IgD-negative memory B cell (primary cell): ENCODE measurements at regions not wholly inside any gene's neighbourhood (a gene's known extent, or its start where the extent isn't known, plus 50 kb on each side); places are given as distances from the start of the nearest gene placed in this dataset.
"Not testable (repeated sequence)": the region's sequence is repeated elsewhere in the genome, so short reads cannot be mapped to it uniquely, and the experiment has no call there.

ENCODE experiments used
- H3K27ac Mint-ChIP-seq, 3 donors: one replicate each; pipeline ENCODE4 v1.8.0; 2020 to 2022; ENCODE audit warnings: mild to moderate bottlenecking in 3 of 3, mixed read lengths in 3 of 3, moderate library complexity in 1 of 3
- H3K27me3 Mint-ChIP-seq: one replicate; pipeline ENCODE4 v1.8.0; 2021; ENCODE audit warnings: mixed read lengths
- H3K36me3 Mint-ChIP-seq: one replicate; pipeline ENCODE4 v1.8.0; 2020; ENCODE audit warnings: mild to moderate bottlenecking, mixed read lengths
- H3K4me1 Mint-ChIP-seq, 3 donors: one replicate each; pipeline ENCODE4 v1.8.0; 2020 to 2022; ENCODE audit warnings: mixed read lengths in 3 of 3, mild to moderate bottlenecking in 1 of 3
- H3K4me3 Mint-ChIP-seq, 4 donors: one replicate each; pipeline ENCODE4 v1.8.0; 2020 to 2022; ENCODE audit warnings: mild to moderate bottlenecking in 4 of 4, mixed read lengths in 4 of 4, moderate library complexity in 3 of 4
- H3K9me3 Mint-ChIP-seq, 3 donors: one replicate each; pipeline ENCODE4 v1.8.0; 2020 to 2021; ENCODE audit warnings: mixed read lengths in 3 of 3, mild to moderate bottlenecking in 1 of 3

DNA sequence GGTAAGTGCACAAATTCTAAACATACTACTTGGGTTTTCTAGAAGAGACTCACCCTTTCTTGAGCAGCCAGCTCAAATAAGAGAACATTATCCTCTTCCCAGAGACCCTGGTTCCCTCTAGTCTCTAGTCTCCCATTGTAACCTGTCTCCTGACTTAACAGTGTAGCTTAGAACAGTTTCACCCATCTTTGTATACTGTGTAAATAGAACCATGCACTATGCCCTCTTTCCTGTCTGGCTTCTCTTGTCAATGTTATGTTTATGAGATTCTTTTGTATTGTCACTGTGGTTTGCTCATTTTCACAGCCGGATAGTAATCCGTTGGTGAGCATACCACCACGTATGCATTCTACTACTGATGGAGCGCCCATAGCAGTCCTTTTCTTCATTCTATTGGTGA is 227.4 kb upstream of the PLPP4 start:
- H3K4me3 Mint-ChIP-seq: no peak overlapping the region
- no peaks in the 10 kb centered on the region for H3K4me1 Mint-ChIP-seq
- H3K9me3 Mint-ChIP-seq: peaks cover 3 to 8% (median 5%) of the 10 kb centered on the region in 3 donors
- H3K27ac Mint-ChIP-seq: no peak overlapping the region
- H3K27me3 Mint-ChIP-seq: peaks cover 2% of the 10 kb centered on the region
- peaks cover 2% of the 10 kb centered on the region for H3K36me3 Mint-ChIP-seq

DNA sequence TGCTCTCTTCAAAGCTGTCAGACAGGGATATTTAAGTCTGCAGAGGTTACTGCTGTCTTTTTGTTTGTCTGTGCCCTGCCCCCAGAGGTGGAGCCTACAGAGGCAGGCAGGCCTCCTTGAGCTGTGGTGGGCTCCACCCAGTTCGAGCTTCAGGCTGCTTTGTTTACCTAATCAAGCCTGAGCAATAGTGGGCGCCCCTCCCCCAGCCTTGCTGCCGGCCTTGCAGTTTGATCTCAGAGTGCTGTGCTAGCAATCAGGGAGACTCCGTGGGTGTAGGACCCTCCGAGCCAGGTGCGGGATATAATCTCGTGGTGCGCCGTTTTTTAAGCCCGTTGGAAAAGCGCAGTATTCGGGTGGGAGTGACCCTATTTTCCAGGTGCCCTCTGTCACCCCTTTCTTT is 217.3 kb upstream of the PLPP4 start:
- not testable (repeated sequence) for H3K4me1 Mint-ChIP-seq, H3K27ac Mint-ChIP-seq, H3K4me3 Mint-ChIP-seq, H3K9me3 Mint-ChIP-seq, H3K27me3 Mint-ChIP-seq, H3K36me3 Mint-ChIP-seq

DNA sequence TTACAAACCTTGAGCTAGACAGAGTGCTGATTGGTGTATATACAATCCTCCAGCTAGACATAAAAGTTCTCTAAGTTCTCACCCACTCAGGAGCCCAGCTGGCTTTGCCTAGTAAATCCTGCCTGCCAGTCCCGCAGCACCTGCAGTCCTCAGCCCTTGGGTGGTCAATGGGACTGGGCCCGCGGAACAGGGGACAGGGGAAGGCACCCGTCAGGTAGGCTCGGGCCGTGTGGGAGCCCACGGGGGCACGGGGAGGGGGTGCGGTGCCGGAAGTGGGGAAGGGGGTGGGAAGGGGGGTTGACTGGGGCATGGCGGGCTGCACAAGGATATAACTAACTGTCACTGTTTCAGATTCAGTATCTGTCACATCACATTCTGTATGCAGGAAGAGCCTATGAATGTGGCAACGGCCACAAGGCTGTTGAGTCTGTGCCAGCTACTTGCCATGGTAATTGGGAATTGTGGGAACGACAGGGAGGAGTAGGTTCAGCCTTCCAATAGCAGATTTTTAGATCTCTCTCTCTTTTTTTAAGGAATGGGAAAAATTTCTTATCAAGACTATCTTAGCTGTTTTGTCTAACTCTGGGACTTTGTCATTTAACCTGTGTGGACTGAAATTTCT is 205.1 kb upstream of the PLPP4 start:
- H3K4me1 Mint-ChIP-seq: no peaks in the 10 kb centered on the region
- H3K4me3 Mint-ChIP-seq: no peak overlapping the region
- H3K9me3 Mint-ChIP-seq: peaks cover 0 to 2% (median 0%) of the 10 kb centered on the region in 3 donors
- H3K36me3 Mint-ChIP-seq: peaks cover 2% of the 10 kb centered on the region
- H3K27ac Mint-ChIP-seq: no peak overlapping the region
- peaks cover 8% of the 10 kb centered on the region for H3K27me3 Mint-ChIP-seq

DNA sequence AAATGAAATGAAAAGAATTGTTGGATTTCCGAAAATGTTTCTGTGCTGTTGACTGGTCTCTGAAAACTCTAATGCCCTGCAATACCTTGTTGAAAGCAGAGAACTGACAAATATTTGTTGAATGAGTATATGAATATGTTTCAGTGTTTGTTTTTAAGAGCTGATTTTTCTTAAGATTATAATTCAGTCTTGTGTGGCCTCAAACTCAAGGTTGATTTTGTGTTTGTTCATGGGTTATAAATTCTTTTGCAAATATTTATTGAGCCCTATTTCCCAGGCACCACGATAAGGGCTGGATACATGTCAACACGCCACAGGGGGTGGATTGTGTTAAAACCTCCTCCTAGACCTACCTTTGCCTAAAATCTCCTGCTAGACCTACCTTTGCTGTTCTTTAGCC is 203.9 kb upstream of the PLPP4 start:
- Mint-ChIP-seq H3K27ac (no peak overlapping the region), H3K9me3 (peaks cover 0 to 2% (median 0%) of the 10 kb centered on the region in 3 donors), H3K4me3 (no peak overlapping the region), H3K27me3 (peaks cover 9% of the 10 kb centered on the region), H3K4me1 (no peaks in the 10 kb centered on the region), H3K36me3 (peaks cover 2% of the 10 kb centered on the region)

DNA sequence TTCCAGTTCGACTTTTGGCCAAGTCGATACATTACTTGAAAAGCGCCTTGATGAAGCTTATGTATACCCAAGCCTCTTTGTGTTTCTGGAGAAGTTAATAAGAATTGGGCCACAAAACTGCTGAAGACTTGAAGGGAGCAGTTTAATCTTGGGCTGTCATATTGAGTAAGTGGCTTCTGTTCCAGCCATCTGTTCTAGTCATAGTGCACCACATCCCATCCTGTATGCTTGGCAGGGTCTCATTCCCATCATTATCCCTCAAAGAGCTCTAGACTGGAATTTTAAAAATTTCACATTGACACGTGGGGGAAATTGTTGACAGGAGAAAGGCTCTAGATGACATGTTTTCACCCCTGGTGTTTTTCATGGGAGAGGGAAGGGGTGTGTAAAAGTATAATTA is 196.6 kb upstream of the PLPP4 start:
- Mint-ChIP-seq H3K27ac (no peak overlapping the region), H3K27me3 (peaks cover 13% of the 10 kb centered on the region), H3K4me3 (no peak overlapping the region), H3K36me3 (peaks cover 4% of the 10 kb centered on the region), H3K4me1 (no peaks in the 10 kb centered on the region), H3K9me3 (peaks cover 0 to 3% (median 0%) of the 10 kb centered on the region in 3 donors)

DNA sequence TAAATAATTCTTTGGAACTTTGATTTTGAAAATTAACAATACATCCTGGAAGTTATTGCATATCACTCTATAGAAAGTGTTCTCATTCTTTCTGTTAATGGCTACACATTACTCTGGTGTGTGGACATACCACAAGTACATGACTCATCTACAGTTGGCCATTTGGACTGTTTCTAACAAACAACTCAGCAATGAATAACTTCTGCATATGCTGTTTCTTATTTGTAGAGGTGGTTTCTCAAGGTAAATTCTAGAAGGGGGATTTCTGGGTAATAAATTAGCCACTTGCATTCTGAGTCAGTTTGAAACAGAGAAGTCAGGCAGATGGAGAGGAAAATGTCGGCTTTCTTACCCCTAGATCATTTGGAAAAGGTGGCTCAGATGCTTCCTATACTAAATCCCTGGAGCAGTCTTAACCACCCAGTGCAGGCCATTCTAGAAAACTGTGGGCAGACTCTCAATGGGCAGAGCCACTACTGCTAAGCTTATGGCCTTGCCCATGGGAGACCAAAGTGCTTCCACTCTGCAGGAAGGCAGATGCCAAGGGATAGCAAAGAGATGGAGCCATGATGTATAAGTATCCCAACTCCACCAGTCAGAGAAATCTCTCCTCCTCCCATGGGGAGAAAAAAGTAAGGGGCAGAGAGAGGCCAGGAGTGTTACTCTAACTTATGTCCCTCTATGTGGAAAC is 194.0 kb upstream of the PLPP4 start:
- Mint-ChIP-seq H3K27ac (no peak overlapping the region), H3K36me3 (peaks cover 2% of the 10 kb centered on the region), H3K27me3 (peaks cover 9% of the 10 kb centered on the region), H3K9me3 (peaks cover 0 to 1% (median 0%) of the 10 kb centered on the region in 3 donors), H3K4me3 (no peak overlapping the region), H3K4me1 (no peaks in the 10 kb centered on the region)

DNA sequence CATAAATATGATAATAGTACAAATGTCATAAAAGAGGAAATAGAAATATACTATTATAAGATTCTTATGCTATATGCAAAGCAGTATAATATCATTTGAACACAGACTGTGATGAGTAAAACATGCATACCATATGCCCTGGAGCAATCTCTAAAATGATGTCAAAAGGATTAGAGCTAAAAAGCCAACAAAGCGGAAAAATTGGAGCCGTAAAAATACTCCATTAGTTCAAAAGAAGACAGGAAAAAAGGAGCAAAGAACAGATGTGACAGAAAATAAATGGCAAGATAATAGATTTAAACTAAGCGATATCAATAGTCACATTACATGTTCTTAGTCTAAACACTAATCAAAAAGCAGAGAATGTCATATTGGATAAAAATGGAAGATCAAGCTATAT is 191.0 kb upstream of the PLPP4 start:
- Mint-ChIP-seq H3K4me3 (no peak overlapping the region), H3K4me1 (no peaks in the 10 kb centered on the region), H3K27ac (no peak overlapping the region), H3K9me3 (peaks cover 0 to 1% (median 0%) of the 10 kb centered on the region in 3 donors), H3K36me3 (peaks cover 2% of the 10 kb centered on the region), H3K27me3 (peaks cover 9% of the 10 kb centered on the region)

DNA sequence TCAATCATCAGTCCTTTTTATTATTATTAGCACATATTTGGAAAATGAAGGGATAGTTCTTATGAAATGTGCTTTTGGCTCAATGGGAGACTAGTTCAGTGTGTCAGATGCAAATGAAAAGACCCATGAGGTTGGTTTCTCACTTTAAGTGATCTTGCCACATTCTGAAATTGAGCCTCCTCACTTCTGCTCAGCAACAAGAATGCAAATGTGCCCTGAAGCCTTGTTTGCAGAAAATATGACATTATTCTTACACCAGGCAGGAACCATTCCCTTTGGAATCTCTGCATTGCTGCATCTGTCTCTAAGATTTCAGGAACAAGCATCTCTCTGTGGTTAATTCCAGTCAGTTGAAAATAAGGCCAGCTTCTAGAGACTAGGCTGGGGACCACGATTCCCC is 186.1 kb upstream of the PLPP4 start:
- no peak overlapping the region for H3K27ac Mint-ChIP-seq

DNA sequence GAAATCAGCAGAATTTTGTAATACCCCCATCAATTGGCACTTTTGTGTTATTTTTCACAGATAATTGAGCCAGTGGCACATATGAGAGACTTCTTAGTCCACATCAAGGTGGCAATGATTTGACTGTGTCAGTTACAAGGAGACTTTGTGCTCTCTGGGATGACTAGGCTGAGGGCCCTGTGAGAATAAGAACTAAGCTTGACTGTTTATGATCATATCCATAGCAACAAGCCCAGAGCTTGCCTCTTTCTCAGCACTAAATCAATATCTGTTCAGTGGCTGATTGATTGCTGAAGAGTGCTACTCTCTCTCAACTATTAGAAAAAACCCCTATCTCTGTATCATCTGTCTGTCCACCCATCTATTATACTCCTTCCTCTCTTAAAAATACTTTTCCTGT is 185.3 kb upstream of the PLPP4 start:
- H3K4me1 Mint-ChIP-seq: no peaks in the 10 kb centered on the region
- no peaks in the 10 kb centered on the region for H3K27me3 Mint-ChIP-seq
- no peaks in the 10 kb centered on the region for H3K36me3 Mint-ChIP-seq
- no peak overlapping the region for H3K4me3 Mint-ChIP-seq
- H3K27ac Mint-ChIP-seq: no peak overlapping the region
- H3K9me3 Mint-ChIP-seq: peaks cover 0 to 2% (median 0%) of the 10 kb centered on the region in 3 donors

More for the DNA sequence above, 186.1 kb upstream of the PLPP4 start:
- no peaks in the 10 kb centered on the region for H3K36me3 Mint-ChIP-seq
- no peak overlapping the region for H3K4me3 Mint-ChIP-seq
- H3K27me3 Mint-ChIP-seq: no peaks in the 10 kb centered on the region
- no peaks in the 10 kb centered on the region for H3K4me1 Mint-ChIP-seq
- peaks cover 0 to 2% (median 0%) of the 10 kb centered on the region in 3 donors for H3K9me3 Mint-ChIP-seq

DNA sequence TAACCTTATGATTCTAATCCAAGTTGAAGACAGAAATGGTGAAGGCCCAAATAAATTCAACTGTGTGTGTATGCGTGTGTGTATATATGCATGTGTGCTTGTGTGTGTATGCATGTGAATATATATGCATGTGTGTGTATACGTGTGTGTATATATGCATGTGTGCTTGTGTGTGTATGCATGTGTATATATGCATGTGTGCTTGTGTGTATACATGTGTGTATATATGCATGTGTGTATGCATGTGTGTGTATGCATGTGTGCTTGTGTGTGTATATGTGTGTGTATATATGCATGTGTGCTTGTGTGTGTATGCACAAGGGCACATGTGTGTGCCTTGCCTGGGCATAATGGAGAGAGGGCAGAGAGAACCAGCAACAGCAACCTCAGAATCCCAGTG is 184.7 kb upstream of the PLPP4 start:
- peaks cover 0 to 2% (median 1%) of the 10 kb centered on the region in 3 donors for H3K9me3 Mint-ChIP-seq
- no peaks in the 10 kb centered on the region for H3K27me3 Mint-ChIP-seq
- no peak overlapping the region for H3K27ac Mint-ChIP-seq
- H3K36me3 Mint-ChIP-seq: no peaks in the 10 kb centered on the region
- H3K4me3 Mint-ChIP-seq: no peak overlapping the region
- H3K4me1 Mint-ChIP-seq: no peaks in the 10 kb centered on the region

DNA sequence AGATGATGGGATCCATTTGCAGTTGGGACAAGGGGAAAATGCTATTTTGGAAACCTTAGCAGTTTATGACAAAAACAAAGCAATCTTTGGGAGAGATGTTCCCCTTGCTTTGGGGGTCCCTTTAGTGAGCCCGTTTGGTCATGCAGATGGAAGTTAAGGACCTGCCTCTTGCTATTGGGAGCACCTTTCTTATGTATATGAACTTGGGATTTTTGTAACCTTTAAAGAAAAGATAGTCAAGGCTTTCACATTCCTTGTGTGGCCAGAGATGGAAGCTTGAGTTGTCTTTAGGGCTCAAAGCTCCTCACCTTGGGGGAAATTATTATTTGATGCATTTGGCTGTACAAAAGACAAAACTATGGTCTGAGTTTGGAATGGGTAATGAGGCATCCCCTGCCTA is 179.0 kb upstream of the PLPP4 start:
- Mint-ChIP-seq H3K4me1 (no peaks in the 10 kb centered on the region), H3K36me3 (no peaks in the 10 kb centered on the region), H3K9me3 (peaks cover 0 to 3% (median 3%) of the 10 kb centered on the region in 3 donors), H3K4me3 (no peak overlapping the region), H3K27me3 (no peaks in the 10 kb centered on the region), H3K27ac (no peak overlapping the region)

DNA sequence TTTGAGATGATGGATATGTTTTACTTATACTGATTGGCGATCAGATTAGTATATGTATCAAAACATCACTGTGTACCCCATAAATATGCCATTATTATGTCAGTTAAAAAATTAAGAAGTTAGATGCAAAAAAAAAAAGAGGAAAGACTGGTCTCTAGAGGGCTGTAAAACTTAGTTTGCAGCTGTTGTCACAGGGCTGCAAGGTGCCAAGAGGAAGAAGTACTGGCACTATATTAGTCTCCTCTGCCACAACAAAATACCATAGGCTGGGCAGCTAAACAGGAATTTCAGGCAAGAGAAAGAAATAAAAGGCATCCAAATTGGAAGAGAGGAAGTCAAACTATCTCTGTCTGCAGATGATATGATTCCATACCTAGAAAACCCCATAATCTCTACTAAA is 177.8 kb upstream of the PLPP4 start:
- Mint-ChIP-seq H3K27me3 (no peaks in the 10 kb centered on the region), H3K27ac (no peak overlapping the region), H3K4me1 (no peaks in the 10 kb centered on the region), H3K4me3 (no peak overlapping the region), H3K9me3 (peaks cover 0 to 3% (median 3%) of the 10 kb centered on the region in 3 donors), H3K36me3 (no peaks in the 10 kb centered on the region)

DNA sequence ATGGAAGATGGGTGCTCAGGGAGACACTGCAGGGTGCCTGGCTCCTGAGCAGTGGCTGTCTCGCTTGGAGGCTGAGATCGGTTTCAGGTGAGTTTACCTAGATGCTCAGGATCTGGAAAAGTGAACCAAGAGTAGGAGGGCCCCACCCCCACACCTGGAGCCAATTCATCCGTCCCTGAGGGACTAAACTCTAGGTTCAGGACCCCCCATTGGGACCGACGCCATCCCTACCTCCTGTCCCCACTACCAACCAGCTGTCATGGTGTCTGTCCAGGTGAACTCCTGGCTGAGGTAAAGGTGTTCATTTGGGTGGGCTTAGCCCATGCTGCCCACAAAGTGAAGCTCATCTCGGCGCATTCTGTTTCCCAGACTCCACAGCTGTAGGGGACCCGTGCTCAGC is 174.6 kb upstream of the PLPP4 start:
- Mint-ChIP-seq H3K4me3 (no peak overlapping the region), H3K4me1 (no peaks in the 10 kb centered on the region), H3K27ac (no peak overlapping the region), H3K36me3 (no peaks in the 10 kb centered on the region), H3K27me3 (no peaks in the 10 kb centered on the region), H3K9me3 (peaks cover 0 to 3% (median 1%) of the 10 kb centered on the region in 3 donors)

DNA sequence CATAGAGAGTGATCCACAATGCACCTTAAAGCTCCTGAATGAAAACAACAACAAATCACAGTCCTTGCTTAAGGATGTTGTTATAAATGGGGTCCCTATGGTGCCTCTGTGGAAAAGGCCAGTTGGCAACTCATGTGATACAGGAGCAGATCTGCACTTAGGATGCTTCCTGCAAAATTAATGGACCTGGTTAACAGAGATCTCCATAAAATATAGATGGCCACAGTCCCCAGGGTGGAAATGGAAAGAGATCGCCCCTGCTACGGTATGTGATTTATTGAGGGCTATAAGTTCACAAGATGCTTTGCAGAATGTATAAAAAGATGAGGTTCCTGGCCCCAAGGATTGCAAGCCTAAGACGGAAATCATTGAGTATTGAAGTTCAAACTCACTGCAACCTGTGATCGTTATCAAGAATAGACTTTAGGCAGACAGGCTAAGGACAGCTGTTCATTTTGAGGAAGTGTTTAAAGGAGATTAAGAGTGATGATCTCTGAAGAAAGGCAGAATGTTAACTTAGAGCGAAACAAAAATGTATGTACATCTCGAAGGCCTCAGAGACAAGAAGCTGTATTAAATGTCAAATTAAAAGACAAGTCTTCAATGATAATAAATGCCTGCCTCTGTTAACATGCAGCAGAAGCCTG is 174.1 kb upstream of the PLPP4 start:
- Mint-ChIP-seq H3K9me3 (peaks cover 0 to 3% (median 1%) of the 10 kb centered on the region in 3 donors), H3K27ac (no peak overlapping the region), H3K4me3 (no peak overlapping the region), H3K27me3 (peaks cover 1% of the 10 kb centered on the region), H3K4me1 (peaks cover 0 to 1% (median 0%) of the 10 kb centered on the region in 3 donors), H3K36me3 (no peaks in the 10 kb centered on the region)

DNA sequence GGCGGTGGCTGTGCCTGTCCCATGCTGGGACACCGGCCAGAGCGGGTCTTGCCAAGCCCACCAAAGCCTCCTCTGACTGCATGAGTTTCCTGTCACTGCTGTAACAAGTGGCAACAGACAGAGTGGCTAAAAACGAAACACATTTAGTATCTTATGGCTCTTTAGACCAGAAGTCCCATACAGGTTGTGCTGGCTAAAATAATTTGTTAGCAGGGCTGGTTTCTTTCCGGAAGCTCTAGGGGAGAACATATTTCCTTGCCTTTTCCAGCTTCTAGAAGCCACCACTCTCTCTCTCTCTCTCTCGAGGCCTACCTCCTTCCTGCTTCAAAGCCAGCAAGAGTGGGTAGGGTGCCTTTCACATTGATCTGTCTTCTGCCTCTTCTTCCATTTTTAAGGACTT is 171.6 kb upstream of the PLPP4 start:
- no peak overlapping the region for H3K27ac Mint-ChIP-seq
- H3K4me1 Mint-ChIP-seq: peaks cover 0 to 1% (median 0%) of the 10 kb centered on the region in 3 donors
- H3K36me3 Mint-ChIP-seq: no peaks in the 10 kb centered on the region
- H3K4me3 Mint-ChIP-seq: no peak overlapping the region
- H3K9me3 Mint-ChIP-seq: peaks cover 0 to 3% (median 1%) of the 10 kb centered on the region in 3 donors
- peaks cover 3% of the 10 kb centered on the region for H3K27me3 Mint-ChIP-seq
